Progenitor cell of endocrine pancreas (in vitro differentiated cells): ENCODE measurements at regions not wholly inside any gene's neighbourhood (a gene's known extent, or its start where the extent isn't known, plus 50 kb on each side); places are given as distances from the start of the nearest gene placed in this dataset.

Source experiments
- DNase-seq: peaks from one replicate; pipeline ENCODE4 v3.0.0; 2021; ENCODE audit warnings: low spot score; ENCODE audit not compliant: unreplicated experiment
- H3K27ac Mint-ChIP-seq: 2 replicates; pipeline ENCODE4 v1.8.0; 2021; ENCODE audit warnings: mild to moderate bottlenecking, moderate library complexity, mixed read lengths
- H3K27me3 Mint-ChIP-seq: 2 replicates; pipeline ENCODE4 v1.8.0; 2021; ENCODE audit warnings: mixed read lengths
- H3K36me3 Mint-ChIP-seq: 2 replicates; pipeline ENCODE4 v1.8.0; 2022; ENCODE audit warnings: mixed read lengths; ENCODE audit not compliant: insufficient read depth
- H3K4me1 Mint-ChIP-seq: 2 replicates; pipeline ENCODE4 v1.8.0; 2021; ENCODE audit warnings: low read depth, mixed read lengths
- H3K4me3 Mint-ChIP-seq: 2 replicates; pipeline ENCODE4 v1.8.0; 2021; ENCODE audit warnings: low read depth, mild to moderate bottlenecking, moderate library complexity, mixed read lengths
- H3K9me3 Mint-ChIP-seq: 2 replicates; pipeline ENCODE4 v1.8.0; 2021; ENCODE audit warnings: low read depth, mixed read lengths
- CTCF ChIP-seq: fragments of 200-600 bp; sonication (generic); IDR thresholded peaks from one replicate; pipeline ENCODE4 v1.5.0; 2021; ENCODE audit warnings: antibody characterized with exemption, mild to moderate bottlenecking; ENCODE audit not compliant: unreplicated experiment

GRCh38 chr13:74278901-74279300 lies 144.7 kb upstream of the KLF12 start:
- Mint-ChIP-seq H3K27ac (no peak overlapping the region), H3K27me3 (peaks cover 13% of the 10 kb centered on the region), H3K9me3 (no peaks in the 10 kb centered on the region)

DNA sequence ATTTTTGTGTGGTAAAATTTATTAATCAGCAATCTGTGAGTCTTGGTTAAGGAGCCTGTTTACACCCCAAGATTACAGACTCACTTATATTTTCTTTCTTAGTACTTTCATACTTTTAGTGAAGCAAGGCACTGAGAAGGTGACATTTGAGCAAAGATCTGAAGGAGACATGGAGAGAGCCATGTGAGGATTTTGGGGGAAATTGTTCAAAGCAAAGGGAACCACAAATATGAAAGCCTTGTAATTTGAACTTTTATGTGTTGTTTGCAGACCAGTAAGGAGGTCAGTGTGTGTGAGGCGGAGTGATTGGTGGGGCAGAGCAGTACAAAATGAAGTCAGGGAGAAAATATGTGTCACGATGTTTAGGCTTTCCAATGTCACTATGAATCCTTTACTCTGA lies 140.7 kb upstream of the KLF12 start:
- peaks cover 8% of the 10 kb centered on the region for H3K27me3 Mint-ChIP-seq
- H3K27ac Mint-ChIP-seq, result no peak overlapping the region
- no peak for TF ChIP-seq CTCF

More at GRCh38 chr13:74278901-74279300, 144.7 kb upstream of the KLF12 start:
- Mint-ChIP-seq H3K36me3 (no peaks in the 10 kb centered on the region), H3K4me3 (no peak overlapping the region), H3K4me1 (no peaks in the 10 kb centered on the region)
- DNase-seq, result no peak
- TF ChIP-seq CTCF, result no peak

GRCh38 chr13:74273581-74273980 lies 139.4 kb upstream of the KLF12 start:
- no peak for TF ChIP-seq CTCF
- peaks cover 6% of the 10 kb centered on the region for H3K9me3 Mint-ChIP-seq
- peaks cover 10% of the 10 kb centered on the region for H3K27me3 Mint-ChIP-seq
- H3K4me3 Mint-ChIP-seq, result no peak overlapping the region
- H3K27ac Mint-ChIP-seq, result no peak overlapping the region
- DNase-seq, result no peak
- no peaks in the 10 kb centered on the region for H3K36me3 Mint-ChIP-seq
- H3K4me1 Mint-ChIP-seq, result no peaks in the 10 kb centered on the region

More for the DNA sequence above, 140.7 kb upstream of the KLF12 start:
- Mint-ChIP-seq H3K4me1 (no peaks in the 10 kb centered on the region), H3K9me3 (peaks cover 6% of the 10 kb centered on the region), H3K4me3 (no peak overlapping the region), H3K36me3 (no peaks in the 10 kb centered on the region)
- no peak for DNase-seq

DNA sequence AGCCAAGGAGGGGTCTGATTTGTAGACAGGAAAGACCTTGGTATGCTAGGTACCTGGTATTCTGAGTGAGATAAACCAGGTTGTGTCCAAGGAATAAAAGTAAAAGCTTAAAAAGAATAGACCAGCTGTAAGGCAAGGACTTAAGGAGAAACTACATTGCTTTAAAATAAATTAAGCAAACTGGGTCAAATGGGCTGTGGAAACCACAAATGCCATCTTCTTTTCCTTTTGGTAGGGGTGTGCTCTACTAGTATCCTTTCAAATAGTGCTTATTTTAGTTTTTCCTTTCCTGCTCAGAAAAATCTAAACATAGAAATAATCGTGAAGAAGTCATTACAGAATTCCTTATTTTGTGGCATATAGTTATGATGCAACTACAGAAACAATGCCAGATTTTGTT lies 138.6 kb upstream of the KLF12 start:
- Mint-ChIP-seq H3K4me3 (no peak overlapping the region), H3K27me3 (peaks cover 6% of the 10 kb centered on the region), H3K27ac (no peak overlapping the region), H3K4me1 (no peaks in the 10 kb centered on the region), H3K36me3 (no peaks in the 10 kb centered on the region), H3K9me3 (peaks cover 6% of the 10 kb centered on the region)
- DNase-seq, result no peak
- no peak for TF ChIP-seq CTCF

GRCh38 chr13:74270018-74270417 lies 135.8 kb upstream of the KLF12 start:
- no peak for DNase-seq
- Mint-ChIP-seq H3K4me3 (no peak overlapping the region), H3K27me3 (peaks cover 2% of the 10 kb centered on the region), H3K9me3 (peaks cover 12% of the 10 kb centered on the region), H3K27ac (no peak overlapping the region), H3K36me3 (no peaks in the 10 kb centered on the region), H3K4me1 (no peaks in the 10 kb centered on the region)
- no peak for TF ChIP-seq CTCF
